GM23338 (cell line): ENCODE measurements at regions not wholly inside any gene's neighbourhood (a gene's known extent, or its start where the extent isn't known, plus 50 kb on each side); places are given as distances from the start of the nearest gene placed in this dataset.
"Not testable (repeated sequence)": the region's sequence is repeated elsewhere in the genome, so short reads cannot be mapped to it uniquely, and the experiment has no call there.

ENCODE experiments used
- CREB1 ChIP-seq: fragments of 250-450 bp; sonication (Bioruptor Pico); IDR thresholded peaks from 2 replicates; pipeline ENCODE4 v1.5.0; 2020; ENCODE audit warnings: low read depth, mild to moderate bottlenecking, moderate library complexity
- CTCF ChIP-seq, 2 experiments: fragments of 200-600 bp in 1 of 2; sonication (generic) in 1 of 2; conservative IDR thresholded peaks; 2 replicates each; pipeline versions ENCODE4 v1.5.1 to v1.6.1; 2016 to 2017; ENCODE audit warnings: antibody characterized with exemption in 2 of 2, low read depth in 2 of 2, mild to moderate bottlenecking in 2 of 2, moderate library complexity in 1 of 2
- ETS1 ChIP-seq: IDR thresholded peaks from 2 replicates; pipeline ENCODE4 v1.6.1; 2016; ENCODE audit warnings: antibody characterized with exemption
- EZH2 ChIP-seq: fragments of 200-600 bp; sonication (generic); IDR thresholded peaks from one replicate; pipeline ENCODE4 v1.8.0; 2017; ENCODE audit warnings: antibody characterized with exemption, mild to moderate bottlenecking, low read depth; ENCODE audit not compliant: unreplicated experiment
- EZH2phosphoT487 ChIP-seq: fragments of 200-600 bp; sonication (generic); IDR thresholded peaks from one replicate; pipeline ENCODE4 v1.8.1; 2018; ENCODE audit warnings: antibody characterized with exemption; ENCODE audit not compliant: unreplicated experiment
- POLR2AphosphoS5 ChIP-seq: IDR thresholded peaks from 2 replicates; pipeline ENCODE4 v1.6.1; 2016; ENCODE audit warnings: antibody characterized with exemption, low read depth
- ZNF462 ChIP-seq: fragments of 250-450 bp; sonication (Bioruptor Pico); IDR thresholded peaks from 2 replicates; pipeline ENCODE4 v1.5.0; 2020; ENCODE audit warnings: mild to moderate bottlenecking, moderate library complexity

GRCh38 chr17:16856846-16857245 lies 115.1 kb downstream of the TNFRSF13B start:
- TF ChIP-seq CTCF (conservative IDR thresholded peaks at IDR 0.05; ENCODE audit: low read depth in 2 of 2); EZH2; CREB1; ZNF462 (CRISPR knock-in tag); ETS1; POLR2AphosphoS5; EZH2phosphoT487: not testable (repeated sequence)
